Smooth muscle cell (in vitro differentiated cells): ENCODE measurements at regions not wholly inside any gene's neighbourhood (a gene's known extent, or its start where the extent isn't known, plus 50 kb on each side); places are given as distances from the start of the nearest gene placed in this dataset.

Experiments used
- DNase-seq: peaks from one replicate; lab custom pipeline; 2025; ENCODE audit not compliant: unreplicated experiment; lab: John Stamatoyannopoulos, UW
- H2AFZ ChIP-seq: fragments of 200-600 bp; sonication (generic); 2 replicates; pipeline ENCODE4 v1.6.0; 2016; ENCODE audit warnings: antibody characterized with exemption, low read depth, mild to moderate bottlenecking
- H3F3A ChIP-seq: fragments of 200-600 bp; sonication (generic); 2 replicates; pipeline ENCODE4 v1.6.0; 2017; ENCODE audit warnings: antibody characterized with exemption, low read depth
- H3K27ac ChIP-seq: fragments of 200-600 bp; sonication (generic); 2 replicates; pipeline ENCODE4 v1.5.1; 2016; ENCODE audit warnings: low read depth, mild to moderate bottlenecking
- H3K27me3 ChIP-seq: fragments of 200-600 bp; sonication (generic); 2 replicates; pipeline ENCODE4 v1.6.1; 2016; ENCODE audit warnings: low read depth, mild to moderate bottlenecking
- H3K36me3 ChIP-seq: fragments of 200-600 bp; sonication (generic); 2 replicates; pipeline ENCODE4 v1.5.1; 2016; ENCODE audit warnings: low read depth
- H3K4me1 ChIP-seq: fragments of 200-600 bp; sonication (generic); 2 replicates; pipeline ENCODE4 v1.5.1; 2016; ENCODE audit warnings: low read depth
- H3K4me2 ChIP-seq: fragments of 200-600 bp; sonication (generic); 2 replicates; pipeline ENCODE4 v1.6.0; 2016; ENCODE audit warnings: mild to moderate bottlenecking
- H3K4me3 ChIP-seq: fragments of 200-600 bp; sonication (generic); 2 replicates; pipeline ENCODE4 v1.5.1; 2016; ENCODE audit warnings: mild to moderate bottlenecking
- H3K79me2 ChIP-seq: fragments of 200-600 bp; sonication (generic); 2 replicates; pipeline ENCODE4 v1.6.0; 2016; ENCODE audit warnings: low read depth, mild to moderate bottlenecking
- H3K9ac ChIP-seq: fragments of 200-600 bp; sonication (generic); 2 replicates; pipeline ENCODE4 v1.6.0; 2016; ENCODE audit warnings: low read depth
- H3K9me3 ChIP-seq: fragments of 200-600 bp; sonication (generic); replicated peaks from 2 replicates; pipeline ENCODE4 v1.5.1; 2016; ENCODE audit warnings: low read depth
- H4K20me1 ChIP-seq: fragments of 200-600 bp; sonication (generic); 2 replicates; pipeline ENCODE4 v1.6.0; 2016; ENCODE audit warnings: low read depth
- CTCF ChIP-seq: fragments of 200-600 bp; sonication (generic); IDR thresholded peaks from 2 replicates; pipeline ENCODE4 v1.5.1; 2017; ENCODE audit warnings: borderline replicate concordance, mild to moderate bottlenecking, antibody characterized with exemption; ENCODE audit not compliant: insufficient read depth, poor library complexity, severe bottlenecking
- WGBS: methylation state at CpG from one replicate; pipeline ENCODE4 v1.1.7; 2016; ENCODE audit warnings: low lambda C conversion rate; 5-methylcytosine and 5-hydroxymethylcytosine counted together

- H3F3A ChIP-seq: no peaks in the 10 kb centered on the region
- no peak for DNase-seq
- TF ChIP-seq CTCF: no peak
- H2AFZ ChIP-seq: no peak overlapping the region
- H3K79me2 ChIP-seq: no peaks in the 10 kb centered on the region
- no peaks in the 10 kb centered on the region for H3K27me3 ChIP-seq
- H3K36me3 ChIP-seq: no peaks in the 10 kb centered on the region
- WGBS: 91% methylated on average over 6 of the region's 6 CpGs
- H3K4me2 ChIP-seq: no peak overlapping the region
- no peak overlapping the region for H3K4me3 ChIP-seq
- no peak overlapping the region for H3K9ac ChIP-seq
- no peaks in the 10 kb centered on the region for H4K20me1 ChIP-seq
- H3K27ac ChIP-seq: no peak overlapping the region
- no peaks in the 10 kb centered on the region for H3K9me3 ChIP-seq
- no peaks in the 10 kb centered on the region for H3K4me1 ChIP-seq
These were observed 710.7 kb upstream of the SLIT2 start for GRCh38 chr4:19540859-19541540.

- no peak overlapping the region for H3K27ac ChIP-seq
- no peak overlapping the region for H3K9ac ChIP-seq
- H2AFZ ChIP-seq: no peak overlapping the region
- TF ChIP-seq CTCF: no peak
- no peak for DNase-seq
- no peaks in the 10 kb centered on the region for H3K27me3 ChIP-seq
- no peaks in the 10 kb centered on the region for H3K9me3 ChIP-seq
- H3F3A ChIP-seq: no peaks in the 10 kb centered on the region
- H4K20me1 ChIP-seq: no peaks in the 10 kb centered on the region
- H3K79me2 ChIP-seq: no peaks in the 10 kb centered on the region
- no peaks in the 10 kb centered on the region for H3K36me3 ChIP-seq
- no peaks in the 10 kb centered on the region for H3K4me1 ChIP-seq
- H3K4me2 ChIP-seq: no peak overlapping the region
- no peak overlapping the region for H3K4me3 ChIP-seq
- WGBS: 76% methylated on average over 3 of the region's 3 CpGs
These were observed 712.5 kb upstream of the SLIT2 start for GRCh38 chr4:19539201-19539600.

- Histone ChIP-seq H3K27me3 (no peaks in the 10 kb centered on the region), H3K36me3 (no peaks in the 10 kb centered on the region), H3K4me2 (no peak overlapping the region), H3K9ac (no peak overlapping the region), H3F3A (no peaks in the 10 kb centered on the region), H3K9me3 (no peaks in the 10 kb centered on the region), H3K4me1 (no peaks in the 10 kb centered on the region), H4K20me1 (no peaks in the 10 kb centered on the region), H3K4me3 (no peak overlapping the region), H2AFZ (no peak overlapping the region), H3K27ac (no peak overlapping the region), H3K79me2 (no peaks in the 10 kb centered on the region)
- WGBS: 91% methylated on average over 3 of the region's 3 CpGs
- no peak for DNase-seq
- TF ChIP-seq CTCF: no peak
These were observed 717.5 kb upstream of the SLIT2 start for GRCh38 chr4:19534159-19534558.
